ENCODE measurements at regions not wholly inside any gene's neighbourhood (a gene's known extent, or its start where the extent isn't known, plus 50 kb on each side); places are given as distances from the start of the nearest gene placed in this dataset.

- ATAC-seq (replicated peaks), result no peak
- Mint-ChIP-seq H3K36me3 (ENCODE audit: low read depth) (no peaks in the 10 kb centered on the region), H3K27ac (no peak overlapping the region), H3K9me3 (no peaks in the 10 kb centered on the region), H3K4me3 (no peak overlapping the region), H3K27me3 (peaks cover 10% of the 10 kb centered on the region), H3K4me1 (no peaks in the 10 kb centered on the region)
These were observed 92.6 kb downstream of the ZNF486 start for GRCh38 chr19:20259615-20260014.

- no peak overlapping the region for H3K27ac Mint-ChIP-seq
- no peak overlapping the region for H3K4me3 Mint-ChIP-seq
- no peaks in the 10 kb centered on the region for H3K36me3 Mint-ChIP-seq (ENCODE audit: low read depth)
- no peaks in the 10 kb centered on the region for H3K9me3 Mint-ChIP-seq
- no peaks in the 10 kb centered on the region for H3K4me1 Mint-ChIP-seq
- peaks cover 7% of the 10 kb centered on the region for H3K27me3 Mint-ChIP-seq
- ATAC-seq (replicated peaks), result no peak
These were observed 89.6 kb downstream of the ZNF486 start for GRCh38 chr19:20256606-20257005.

GRCh38 chr19:20254121-20254520 is 87.1 kb downstream of the ZNF486 start:
- Mint-ChIP-seq H3K4me3 (no peak overlapping the region), H3K9me3 (no peaks in the 10 kb centered on the region), H3K27me3 (peaks cover under 1% of the 10 kb centered on the region), H3K4me1 (no peaks in the 10 kb centered on the region), H3K27ac (no peak overlapping the region), H3K36me3 (ENCODE audit: low read depth) (no peaks in the 10 kb centered on the region)
- ATAC-seq (replicated peaks), result no peak

GRCh38 chr19:20252613-20253012 is 85.6 kb downstream of the ZNF486 start:
- Mint-ChIP-seq H3K4me1 (no peaks in the 10 kb centered on the region), H3K27me3 (no peaks in the 10 kb centered on the region), H3K36me3 (ENCODE audit: low read depth) (no peaks in the 10 kb centered on the region), H3K27ac (no peak overlapping the region), H3K9me3 (no peaks in the 10 kb centered on the region), H3K4me3 (no peak overlapping the region)
- ATAC-seq (replicated peaks), result no peak

- no peaks in the 10 kb centered on the region for H3K4me1 Mint-ChIP-seq
- no peak for ATAC-seq (replicated peaks)
These were observed 83.6 kb downstream of the ZNF486 start for GRCh38 chr19:20250627-20251026.

GRCh38 chr19:20250121-20250520 is 83.1 kb downstream of the ZNF486 start:
- H3K27me3 Mint-ChIP-seq, result no peaks in the 10 kb centered on the region
- ATAC-seq (replicated peaks), result no peak
- no peak overlapping the region for H3K4me3 Mint-ChIP-seq
- H3K36me3 Mint-ChIP-seq (ENCODE audit: low read depth), result no peaks in the 10 kb centered on the region
- H3K4me1 Mint-ChIP-seq, result no peaks in the 10 kb centered on the region
- H3K9me3 Mint-ChIP-seq, result no peaks in the 10 kb centered on the region
- H3K27ac Mint-ChIP-seq, result no peak overlapping the region

More at GRCh38 chr19:20250627-20251026, 83.6 kb downstream of the ZNF486 start:
- H3K36me3 Mint-ChIP-seq (ENCODE audit: low read depth), result no peaks in the 10 kb centered on the region
- H3K4me3 Mint-ChIP-seq, result no peak overlapping the region
- H3K27ac Mint-ChIP-seq, result no peak overlapping the region
- H3K9me3 Mint-ChIP-seq, result no peaks in the 10 kb centered on the region
- no peaks in the 10 kb centered on the region for H3K27me3 Mint-ChIP-seq

Data from activated T-helper 17 cell treated with anti-CD3 and anti-CD28 coated beads, Interleukin-2, amount 50 U/mL, for 72 hours (primary cell).